ENCODE measurements at regions not wholly inside any gene's neighbourhood (a gene's known extent, or its start where the extent isn't known, plus 50 kb on each side); places are given as distances from the start of the nearest gene placed in this dataset.

DNA sequence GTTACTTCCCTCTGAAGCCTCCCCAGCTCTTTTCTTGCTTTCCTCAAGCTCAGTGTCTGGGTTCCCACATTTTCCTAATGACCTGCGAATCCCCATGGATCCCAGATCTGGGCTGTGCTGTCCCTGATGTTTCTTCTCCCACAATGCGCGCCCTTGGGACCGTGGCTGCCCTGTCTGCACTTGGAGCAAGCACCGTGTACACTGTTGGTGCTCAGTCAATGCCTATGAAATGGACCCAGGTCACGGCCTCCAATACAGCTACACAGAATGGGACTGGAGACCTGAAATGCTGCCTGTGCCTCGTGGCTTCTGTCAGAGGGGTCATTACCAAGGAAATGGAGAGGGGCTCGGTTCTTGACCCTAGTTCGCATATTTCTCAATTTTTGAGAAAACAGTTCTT lies 160.1 kb upstream of the SOX1 start:
- Mint-ChIP-seq H3K36me3 (ENCODE audit: insufficient read depth) (no peaks in the 10 kb centered on the region), H3K4me1 (ENCODE audit: low read depth) (no peaks in the 10 kb centered on the region), H3K27me3 (peaks cover 46% of the 10 kb centered on the region), H3K4me3 (ENCODE audit: low read depth) (no peak overlapping the region), H3K9me3 (ENCODE audit: low read depth) (no peaks in the 10 kb centered on the region), H3K27ac (no peak overlapping the region)
- peak; percentile 6 for DNase-seq (ENCODE audit: low spot score, unreplicated experiment)
- TF ChIP-seq, protein P1, sequence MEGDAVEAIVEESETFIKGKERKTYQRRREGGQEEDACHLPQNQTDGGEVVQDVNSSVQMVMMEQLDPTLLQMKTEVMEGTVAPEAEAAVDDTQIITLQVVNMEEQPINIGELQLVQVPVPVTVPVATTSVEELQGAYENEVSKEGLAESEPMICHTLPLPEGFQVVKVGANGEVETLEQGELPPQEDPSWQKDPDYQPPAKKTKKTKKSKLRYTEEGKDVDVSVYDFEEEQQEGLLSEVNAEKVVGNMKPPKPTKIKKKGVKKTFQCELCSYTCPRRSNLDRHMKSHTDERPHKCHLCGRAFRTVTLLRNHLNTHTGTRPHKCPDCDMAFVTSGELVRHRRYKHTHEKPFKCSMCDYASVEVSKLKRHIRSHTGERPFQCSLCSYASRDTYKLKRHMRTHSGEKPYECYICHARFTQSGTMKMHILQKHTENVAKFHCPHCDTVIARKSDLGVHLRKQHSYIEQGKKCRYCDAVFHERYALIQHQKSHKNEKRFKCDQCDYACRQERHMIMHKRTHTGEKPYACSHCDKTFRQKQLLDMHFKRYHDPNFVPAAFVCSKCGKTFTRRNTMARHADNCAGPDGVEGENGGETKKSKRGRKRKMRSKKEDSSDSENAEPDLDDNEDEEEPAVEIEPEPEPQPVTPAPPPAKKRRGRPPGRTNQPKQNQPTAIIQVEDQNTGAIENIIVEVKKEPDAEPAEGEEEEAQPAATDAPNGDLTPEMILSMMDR (IDR thresholded peaks at IDR 0.05; ENCODE audit: unreplicated experiment) = no peak

DNA sequence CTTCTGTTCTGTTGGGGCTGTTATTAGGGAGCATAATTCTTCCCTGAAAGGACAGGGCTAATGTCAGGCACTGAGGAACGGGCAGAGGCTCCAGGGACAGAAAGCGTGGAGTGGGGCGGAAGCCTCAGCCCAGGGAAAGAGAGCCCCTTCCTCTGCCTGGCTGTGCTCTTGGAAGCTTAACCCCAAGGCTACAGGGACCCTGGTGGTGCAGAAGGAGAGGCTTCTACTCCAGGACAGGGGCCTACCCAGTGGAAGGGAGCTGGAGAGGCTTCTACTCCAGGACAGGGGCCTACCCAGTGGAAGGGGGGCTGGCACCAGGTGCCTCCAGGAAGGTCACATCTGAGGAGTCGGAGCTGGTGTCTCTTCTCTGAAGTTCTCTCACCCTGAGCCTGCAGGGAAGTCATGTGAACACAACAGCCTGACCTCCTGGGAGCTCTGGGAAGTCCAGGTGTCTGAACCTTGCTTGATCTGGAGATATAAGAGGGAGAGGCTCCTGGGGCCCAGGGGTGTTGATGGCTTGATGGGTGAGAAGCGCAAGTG lies 159.5 kb upstream of the SOX1 start:
- TF ChIP-seq, protein P1 (IDR thresholded peaks at IDR 0.05; ENCODE audit: unreplicated experiment) = no peak
- Mint-ChIP-seq H3K4me3 (ENCODE audit: low read depth) (no peak overlapping the region), H3K9me3 (ENCODE audit: low read depth) (no peaks in the 10 kb centered on the region), H3K36me3 (ENCODE audit: insufficient read depth) (no peaks in the 10 kb centered on the region), H3K4me1 (ENCODE audit: low read depth) (no peaks in the 10 kb centered on the region), H3K27ac (no peak overlapping the region), H3K27me3 (peaks cover 48% of the 10 kb centered on the region)
- DNase-seq (ENCODE audit: low spot score, unreplicated experiment) = peak; percentile 2

DNA sequence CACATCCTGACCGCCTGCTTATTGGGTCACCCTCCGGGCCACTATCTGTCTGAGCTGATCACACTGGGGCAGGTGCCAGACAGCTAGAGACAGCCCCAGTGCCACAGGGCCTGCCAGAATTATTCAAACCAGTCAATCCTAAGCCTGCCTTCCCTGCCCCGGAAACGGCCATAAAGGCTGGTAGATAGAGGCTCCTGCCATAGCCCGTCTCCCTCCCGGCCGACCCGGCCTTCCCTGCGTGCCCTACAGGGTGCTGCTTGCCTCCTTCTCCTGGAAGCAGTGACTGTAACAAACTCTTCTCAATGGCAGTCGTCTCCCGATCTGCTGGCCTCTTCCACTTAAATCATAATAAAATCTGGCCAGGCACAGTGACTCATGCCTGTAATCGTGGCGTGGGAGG lies 158.6 kb upstream of the SOX1 start:
- TF ChIP-seq, protein P1 (IDR thresholded peaks at IDR 0.05; ENCODE audit: unreplicated experiment) = no peak
- peak; percentile 1 for DNase-seq (ENCODE audit: low spot score, unreplicated experiment)
- no peak overlapping the region for H3K27ac Mint-ChIP-seq
- H3K36me3 Mint-ChIP-seq (ENCODE audit: insufficient read depth) = no peaks in the 10 kb centered on the region
- H3K9me3 Mint-ChIP-seq (ENCODE audit: low read depth) = no peaks in the 10 kb centered on the region
- H3K27me3 Mint-ChIP-seq = peaks cover 47% of the 10 kb centered on the region
- no peak overlapping the region for H3K4me3 Mint-ChIP-seq (ENCODE audit: low read depth)
- no peaks in the 10 kb centered on the region for H3K4me1 Mint-ChIP-seq (ENCODE audit: low read depth)

DNA sequence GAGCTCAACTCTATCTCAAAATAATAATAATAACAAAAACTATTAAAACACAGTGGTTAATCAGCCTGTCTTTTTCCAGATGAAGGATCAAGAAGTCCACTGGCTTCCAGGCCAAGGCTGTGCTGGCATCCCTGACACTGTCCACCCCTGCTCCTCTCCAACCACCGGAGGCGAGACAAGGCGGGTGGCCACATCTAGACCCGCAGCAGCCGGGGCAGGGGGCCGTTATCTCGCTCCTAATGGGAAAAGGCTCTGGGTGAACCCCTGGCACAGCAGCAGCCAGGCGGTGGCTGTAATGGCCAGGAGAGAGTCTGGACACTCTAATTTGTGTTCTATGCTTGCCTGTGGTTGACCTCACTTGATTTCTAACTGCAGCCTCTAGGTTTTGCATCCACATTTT lies 158.0 kb upstream of the SOX1 start:
- Mint-ChIP-seq H3K4me3 (ENCODE audit: low read depth) (no peak overlapping the region), H3K27me3 (peaks cover 47% of the 10 kb centered on the region), H3K36me3 (ENCODE audit: insufficient read depth) (no peaks in the 10 kb centered on the region), H3K9me3 (ENCODE audit: low read depth) (no peaks in the 10 kb centered on the region), H3K4me1 (ENCODE audit: low read depth) (peaks cover 3% of the 10 kb centered on the region), H3K27ac (no peak overlapping the region)
- TF ChIP-seq, protein P1 (IDR thresholded peaks at IDR 0.05; ENCODE audit: unreplicated experiment) = no peak
- DNase-seq (ENCODE audit: low spot score, unreplicated experiment) = no peak

DNA sequence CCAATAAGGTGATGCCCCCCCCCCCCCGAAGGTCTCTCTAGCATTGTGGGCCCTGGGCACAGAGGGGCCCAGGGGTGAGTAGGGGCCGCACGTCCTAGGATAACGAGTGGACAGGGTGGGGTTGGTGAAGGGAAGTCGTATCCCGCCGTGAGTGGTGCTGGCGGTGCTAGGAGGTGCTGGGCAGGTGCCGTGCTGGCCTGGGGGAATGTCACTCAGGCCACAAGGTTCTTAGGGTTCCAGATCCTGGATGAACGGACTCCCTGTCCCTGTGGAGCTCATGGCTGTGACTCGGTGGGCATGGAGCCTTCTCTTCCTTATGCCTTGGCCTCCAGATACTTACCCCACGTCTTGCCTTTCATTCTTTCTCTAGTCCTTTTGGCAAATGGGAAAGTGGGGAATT lies 157.4 kb upstream of the SOX1 start:
- H3K9me3 Mint-ChIP-seq (ENCODE audit: low read depth) = no peaks in the 10 kb centered on the region
- H3K4me3 Mint-ChIP-seq (ENCODE audit: low read depth) = no peak overlapping the region
- TF ChIP-seq, protein P1 (IDR thresholded peaks at IDR 0.05; ENCODE audit: unreplicated experiment) = no peak
- H3K4me1 Mint-ChIP-seq (ENCODE audit: low read depth) = peaks cover 3% of the 10 kb centered on the region
- H3K27ac Mint-ChIP-seq = no peak overlapping the region
- peaks cover 44% of the 10 kb centered on the region for H3K27me3 Mint-ChIP-seq
- no peak for DNase-seq (ENCODE audit: low spot score, unreplicated experiment)
- H3K36me3 Mint-ChIP-seq (ENCODE audit: insufficient read depth) = no peaks in the 10 kb centered on the region

All from progenitor cell of endocrine pancreas (in vitro differentiated cells).